ENCODE measurements at regions not wholly inside any gene's neighbourhood (a gene's known extent, or its start where the extent isn't known, plus 50 kb on each side); places are given as distances from the start of the nearest gene placed in this dataset.

- H3K4me3 ChIP-seq (ENCODE audit: low read depth in 1 of 2, low read length in 2 of 2) = no peak overlapping the region
- H3K4me1 ChIP-seq (ENCODE audit: control insufficient read depth in 1 of 2, insufficient read depth in 2 of 2, low read length in 2 of 2) = peaks cover 6 to 61% of the 10 kb centered on the region in 2 donors
- no peaks in the 10 kb centered on the region for H3K36me3 ChIP-seq (ENCODE audit: control insufficient read depth in 1 of 2, insufficient read depth in 2 of 2, low read length in 2 of 2)
- H3K9me3 ChIP-seq (ENCODE audit: control insufficient read depth in 1 of 2, low read length in 2 of 2) = no peaks in the 10 kb centered on the region
- H3K27me3 ChIP-seq (ENCODE audit: low read depth, low read length) = no peaks in the 10 kb centered on the region
- H3K27ac ChIP-seq (ENCODE audit: low read length) = no peak overlapping the region
Measured at GRCh38 chr16:85162478-85163277, 50.4 kb upstream of the CIBAR2 start.

- H3K4me3 ChIP-seq (ENCODE audit: low read depth in 1 of 2, low read length in 2 of 2) = no peak overlapping the region
- H3K27ac ChIP-seq (ENCODE audit: low read length) = no peak overlapping the region
- H3K4me1 ChIP-seq (ENCODE audit: control insufficient read depth in 1 of 2, insufficient read depth in 2 of 2, low read length in 2 of 2) = peaks cover 6 to 65% of the 10 kb centered on the region in 2 donors
- no peaks in the 10 kb centered on the region for H3K9me3 ChIP-seq (ENCODE audit: control insufficient read depth in 1 of 2, low read length in 2 of 2)
- no peaks in the 10 kb centered on the region for H3K27me3 ChIP-seq (ENCODE audit: low read depth, low read length)
- no peaks in the 10 kb centered on the region for H3K36me3 ChIP-seq (ENCODE audit: control insufficient read depth in 1 of 2, insufficient read depth in 2 of 2, low read length in 2 of 2)
Measured at GRCh38 chr16:85163278-85164112, 51.2 kb upstream of the CIBAR2 start.

- no peaks in the 10 kb centered on the region for H3K27me3 ChIP-seq (ENCODE audit: low read depth, low read length)
- H3K36me3 ChIP-seq (ENCODE audit: control insufficient read depth in 1 of 2, insufficient read depth in 2 of 2, low read length in 2 of 2) = no peaks in the 10 kb centered on the region
- peaks cover 6 to 68% of the 10 kb centered on the region in 2 donors for H3K4me1 ChIP-seq (ENCODE audit: control insufficient read depth in 1 of 2, insufficient read depth in 2 of 2, low read length in 2 of 2)
- no peak overlapping the region for H3K4me3 ChIP-seq (ENCODE audit: low read depth in 1 of 2, low read length in 2 of 2)
- H3K9me3 ChIP-seq (ENCODE audit: control insufficient read depth in 1 of 2, low read length in 2 of 2) = no peaks in the 10 kb centered on the region
- no peak overlapping the region for H3K27ac ChIP-seq (ENCODE audit: low read length)
Measured at GRCh38 chr16:85164431-85164830, 52.2 kb upstream of the CIBAR2 start.

- no peaks in the 10 kb centered on the region for H3K36me3 ChIP-seq (ENCODE audit: control insufficient read depth in 1 of 2, insufficient read depth in 2 of 2, low read length in 2 of 2)
- H3K27ac ChIP-seq (ENCODE audit: low read length) = no peak overlapping the region
- H3K27me3 ChIP-seq (ENCODE audit: low read depth, low read length) = no peaks in the 10 kb centered on the region
- H3K4me1 ChIP-seq (ENCODE audit: control insufficient read depth in 1 of 2, insufficient read depth in 2 of 2, low read length in 2 of 2) = peaks cover 6 to 69% of the 10 kb centered on the region in 2 donors
- H3K4me3 ChIP-seq (ENCODE audit: low read depth in 1 of 2, low read length in 2 of 2) = no peak overlapping the region
- no peaks in the 10 kb centered on the region for H3K9me3 ChIP-seq (ENCODE audit: control insufficient read depth in 1 of 2, low read length in 2 of 2)
Measured at GRCh38 chr16:85164838-85165516, 52.7 kb upstream of the CIBAR2 start.

GRCh38 chr16:85165781-85166180 lies 53.5 kb upstream of the CIBAR2 start:
- Histone ChIP-seq H3K27ac (ENCODE audit: low read length) (no peak overlapping the region), H3K4me1 (ENCODE audit: control insufficient read depth in 1 of 2, insufficient read depth in 2 of 2, low read length in 2 of 2) (peaks cover 0 to 72% of the 10 kb centered on the region in 2 donors)

GRCh38 chr16:85166281-85166680 lies 54.0 kb upstream of the CIBAR2 start:
- H3K9me3 ChIP-seq (ENCODE audit: control insufficient read depth in 1 of 2, low read length in 2 of 2) = no peaks in the 10 kb centered on the region
- no peaks in the 10 kb centered on the region for H3K36me3 ChIP-seq (ENCODE audit: control insufficient read depth in 1 of 2, insufficient read depth in 2 of 2, low read length in 2 of 2)
- H3K27me3 ChIP-seq (ENCODE audit: low read depth, low read length) = no peaks in the 10 kb centered on the region
- H3K27ac ChIP-seq (ENCODE audit: low read length) = no peak overlapping the region
- peaks cover 0 to 74% of the 10 kb centered on the region in 2 donors for H3K4me1 ChIP-seq (ENCODE audit: control insufficient read depth in 1 of 2, insufficient read depth in 2 of 2, low read length in 2 of 2)
- H3K4me3 ChIP-seq (ENCODE audit: low read depth in 1 of 2, low read length in 2 of 2) = no peak overlapping the region

More at GRCh38 chr16:85165781-85166180, 53.5 kb upstream of the CIBAR2 start:
- Histone ChIP-seq H3K4me3 (ENCODE audit: low read depth in 1 of 2, low read length in 2 of 2) (no peak overlapping the region), H3K9me3 (ENCODE audit: control insufficient read depth in 1 of 2, low read length in 2 of 2) (no peaks in the 10 kb centered on the region), H3K27me3 (ENCODE audit: low read depth, low read length) (no peaks in the 10 kb centered on the region), H3K36me3 (ENCODE audit: control insufficient read depth in 1 of 2, insufficient read depth in 2 of 2, low read length in 2 of 2) (no peaks in the 10 kb centered on the region)

- H3K4me1 ChIP-seq (ENCODE audit: control insufficient read depth in 1 of 2, insufficient read depth in 2 of 2, low read length in 2 of 2) = peaks cover 0 to 75% of the 10 kb centered on the region in 2 donors
- no peaks in the 10 kb centered on the region for H3K36me3 ChIP-seq (ENCODE audit: control insufficient read depth in 1 of 2, insufficient read depth in 2 of 2, low read length in 2 of 2)
- H3K4me3 ChIP-seq (ENCODE audit: low read depth in 1 of 2, low read length in 2 of 2) = no peak overlapping the region
- H3K27me3 ChIP-seq (ENCODE audit: low read depth, low read length) = no peaks in the 10 kb centered on the region
- no peak overlapping the region for H3K27ac ChIP-seq (ENCODE audit: low read length)
- H3K9me3 ChIP-seq (ENCODE audit: control insufficient read depth in 1 of 2, low read length in 2 of 2) = no peaks in the 10 kb centered on the region
Measured at GRCh38 chr16:85166699-85167588, 54.7 kb upstream of the CIBAR2 start.

GRCh38 chr16:85167589-85168537 lies 55.6 kb upstream of the CIBAR2 start:
- no peaks in the 10 kb centered on the region for H3K36me3 ChIP-seq (ENCODE audit: control insufficient read depth in 1 of 2, insufficient read depth in 2 of 2, low read length in 2 of 2)
- no peaks in the 10 kb centered on the region for H3K27me3 ChIP-seq (ENCODE audit: low read depth, low read length)
- no peak overlapping the region for H3K27ac ChIP-seq (ENCODE audit: low read length)
- no peaks in the 10 kb centered on the region for H3K9me3 ChIP-seq (ENCODE audit: control insufficient read depth in 1 of 2, low read length in 2 of 2)
- peaks cover 0 to 80% of the 10 kb centered on the region in 2 donors for H3K4me1 ChIP-seq (ENCODE audit: control insufficient read depth in 1 of 2, insufficient read depth in 2 of 2, low read length in 2 of 2)
- peak overlapping the region in 1 of 2 donors; percentile 56 for H3K4me3 ChIP-seq (ENCODE audit: low read depth in 1 of 2, low read length in 2 of 2)

GRCh38 chr16:85168732-85169256 lies 56.5 kb upstream of the CIBAR2 start:
- Histone ChIP-seq H3K9me3 (ENCODE audit: control insufficient read depth in 1 of 2, low read length in 2 of 2) (no peaks in the 10 kb centered on the region), H3K4me1 (ENCODE audit: control insufficient read depth in 1 of 2, insufficient read depth in 2 of 2, low read length in 2 of 2) (peaks cover 8 to 80% of the 10 kb centered on the region in 2 donors), H3K36me3 (ENCODE audit: control insufficient read depth in 1 of 2, insufficient read depth in 2 of 2, low read length in 2 of 2) (no peaks in the 10 kb centered on the region), H3K27ac (ENCODE audit: low read length) (no peak overlapping the region), H3K4me3 (ENCODE audit: low read depth in 1 of 2, low read length in 2 of 2) (peak overlapping the region in 1 of 2 donors; percentile 56), H3K27me3 (ENCODE audit: low read depth, low read length) (no peaks in the 10 kb centered on the region)

All from muscle layer of duodenum (tissue), 2 donors.